ENCODE measurements at regions not wholly inside any gene's neighbourhood (a gene's known extent, or its start where the extent isn't known, plus 50 kb on each side); places are given as distances from the start of the nearest gene placed in this dataset.

DNA sequence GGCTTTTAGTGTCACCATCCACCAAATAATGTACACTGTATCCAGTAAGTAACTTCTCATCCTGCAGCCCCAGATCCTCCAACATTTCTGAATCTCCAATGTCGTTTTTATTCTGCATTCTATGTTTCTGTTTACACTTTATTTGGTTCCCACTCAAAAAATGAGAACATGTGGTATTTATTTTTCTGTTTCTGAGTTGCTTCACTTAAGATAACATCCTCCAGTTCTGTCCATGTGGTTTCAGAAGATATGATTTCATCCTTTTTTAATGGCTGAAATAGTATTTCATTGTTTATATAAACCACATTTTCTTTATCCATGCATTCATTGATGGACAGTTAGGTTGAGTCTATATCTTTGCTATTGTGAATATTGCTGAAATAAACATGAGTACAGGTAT lies 677.3 kb upstream of the FTMT start:
- ATAC-seq (no peak), DNase-seq (ENCODE audit: low read depth in 1 of 2, low spot score in 1 of 2) (no peak), FAIRE-seq (no peak)
- no peak overlapping the region for H3K4me3 ChIP-seq
- H3K4me1 ChIP-seq = no peaks in the 10 kb centered on the region
- no peak overlapping the region for H3K4me2 ChIP-seq
- TF ChIP-seq CHD2 (IDR thresholded peaks at IDR 0.05; ENCODE audit: low read length, partially characterized antibody) = no peak
- no peak for TF ChIP-seq JUNB (IDR thresholded peaks at IDR 0.05)
- TF ChIP-seq, protein P1, sequence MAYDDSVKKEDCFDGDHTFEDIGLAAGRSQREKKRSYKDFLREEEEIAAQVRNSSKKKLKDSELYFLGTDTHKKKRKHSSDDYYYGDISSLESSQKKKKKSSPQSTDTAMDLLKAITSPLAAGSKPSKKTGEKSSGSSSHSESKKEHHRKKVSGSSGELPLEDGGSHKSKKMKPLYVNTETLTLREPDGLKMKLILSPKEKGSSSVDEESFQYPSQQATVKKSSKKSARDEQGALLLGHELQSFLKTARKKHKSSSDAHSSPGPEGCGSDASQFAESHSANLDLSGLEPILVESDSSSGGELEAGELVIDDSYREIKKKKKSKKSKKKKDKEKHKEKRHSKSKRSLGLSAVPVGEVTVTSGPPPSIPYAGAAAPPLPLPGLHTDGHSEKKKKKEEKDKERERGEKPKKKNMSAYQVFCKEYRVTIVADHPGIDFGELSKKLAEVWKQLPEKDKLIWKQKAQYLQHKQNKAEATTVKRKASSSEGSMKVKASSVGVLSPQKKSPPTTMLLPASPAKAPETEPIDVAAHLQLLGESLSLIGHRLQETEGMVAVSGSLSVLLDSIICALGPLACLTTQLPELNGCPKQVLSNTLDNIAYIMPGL (CRISPR knock-in tag; IDR thresholded peaks at IDR 0.05; ENCODE audit: borderline replicate concordance) = no peak
- TF ChIP-seq, protein P2, sequence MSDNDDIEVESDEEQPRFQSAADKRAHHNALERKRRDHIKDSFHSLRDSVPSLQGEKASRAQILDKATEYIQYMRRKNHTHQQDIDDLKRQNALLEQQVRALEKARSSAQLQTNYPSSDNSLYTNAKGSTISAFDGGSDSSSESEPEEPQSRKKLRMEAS (IDR thresholded peaks at IDR 0.05) = no peak
- TF ChIP-seq TP53 (CRISPR knock-in tag; IDR thresholded peaks at IDR 0.05) = no peak
- no peak for TF ChIP-seq FOSB (CRISPR knock-in tag; IDR thresholded peaks at IDR 0.05)
- TF ChIP-seq, protein P3, sequence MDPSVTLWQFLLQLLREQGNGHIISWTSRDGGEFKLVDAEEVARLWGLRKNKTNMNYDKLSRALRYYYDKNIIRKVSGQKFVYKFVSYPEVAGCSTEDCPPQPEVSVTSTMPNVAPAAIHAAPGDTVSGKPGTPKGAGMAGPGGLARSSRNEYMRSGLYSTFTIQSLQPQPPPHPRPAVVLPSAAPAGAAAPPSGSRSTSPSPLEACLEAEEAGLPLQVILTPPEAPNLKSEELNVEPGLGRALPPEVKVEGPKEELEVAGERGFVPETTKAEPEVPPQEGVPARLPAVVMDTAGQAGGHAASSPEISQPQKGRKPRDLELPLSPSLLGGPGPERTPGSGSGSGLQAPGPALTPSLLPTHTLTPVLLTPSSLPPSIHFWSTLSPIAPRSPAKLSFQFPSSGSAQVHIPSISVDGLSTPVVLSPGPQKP (IDR thresholded peaks at IDR 0.05; ENCODE audit: low read depth, low read length) = no peak
- no peak for TF ChIP-seq ZNF302 (CRISPR knock-in tag; IDR thresholded peaks at IDR 0.05)
- no peak for TF ChIP-seq ZC3H11A (IDR thresholded peaks at IDR 0.05)
- no peak for TF ChIP-seq MYC (IDR thresholded peaks at IDR 0.05; ENCODE audit: borderline replicate concordance, low read length)
- TF ChIP-seq CEBPB (IDR thresholded peaks at IDR 0.05) = no peak
- no peak for TF ChIP-seq NFE2L2 (conservative IDR thresholded peaks at IDR 0.05; ENCODE audit: low read length)
- no peak for TF ChIP-seq CHD4 (IDR thresholded peaks at IDR 0.05; ENCODE audit: borderline replicate concordance)
- no peak for TF ChIP-seq MAZ (IDR thresholded peaks at IDR 0.05; ENCODE audit: borderline replicate concordance, low read depth, low read length)
- no peaks in the 10 kb centered on the region for H3K9me3 ChIP-seq
- POLR2A ChIA-PET = no interaction called here
- CTCF ChIA-PET = no interaction called here
- WGBS (ENCODE audit: missing lambda C conversion rate) = 7% methylated on average over 1 of the region's 1 CpG
- H3K27ac ChIP-seq = no peak overlapping the region

- FAIRE-seq (no peak), ATAC-seq (no peak), DNase-seq (ENCODE audit: low read depth in 1 of 2, low spot score in 1 of 2) (no peak)
- no peaks in the 10 kb centered on the region for H3K4me1 ChIP-seq
- H3K4me3 ChIP-seq = no peak overlapping the region
- H3K27ac ChIP-seq = no peak overlapping the region
- WGBS (ENCODE audit: missing lambda C conversion rate) = 82% methylated on average over 3 of the region's 3 CpGs
- no peak for TF ChIP-seq HOXB13 (CRISPR knock-in tag; IDR thresholded peaks at IDR 0.05; ENCODE audit: low read depth)
- ChIA-PET POLR2A (no interaction called here), CTCF (interaction anchor here (0.5 kb wide), 1 partner anchor 53 kb away, joined by 3 read pairs; no protein-coding TSS in a partner anchor)
- no peak overlapping the region for H3K4me2 ChIP-seq
- H3K9me3 ChIP-seq = no peaks in the 10 kb centered on the region
Measured at GRCh38 chr5:121175986-121176385, 675.7 kb upstream of the FTMT start.

- no peak overlapping the region for H3K4me2 ChIP-seq
- FAIRE-seq = no peak
- 47% methylated on average over 6 of the region's 6 CpGs for WGBS (ENCODE audit: missing lambda C conversion rate)
- no peak overlapping the region for H3K4me3 ChIP-seq
- H3K27ac ChIP-seq = no peak overlapping the region
- TF ChIP-seq MYC (IDR thresholded peaks at IDR 0.05; ENCODE audit: borderline replicate concordance, low read length) = no peak
- TF ChIP-seq, protein P4, sequence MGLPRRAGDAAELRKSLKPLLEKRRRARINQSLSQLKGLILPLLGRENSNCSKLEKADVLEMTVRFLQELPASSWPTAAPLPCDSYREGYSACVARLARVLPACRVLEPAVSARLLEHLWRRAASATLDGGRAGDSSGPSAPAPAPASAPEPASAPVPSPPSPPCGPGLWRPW (IDR thresholded peaks at IDR 0.05) = no peak
- TF ChIP-seq, protein P5, sequence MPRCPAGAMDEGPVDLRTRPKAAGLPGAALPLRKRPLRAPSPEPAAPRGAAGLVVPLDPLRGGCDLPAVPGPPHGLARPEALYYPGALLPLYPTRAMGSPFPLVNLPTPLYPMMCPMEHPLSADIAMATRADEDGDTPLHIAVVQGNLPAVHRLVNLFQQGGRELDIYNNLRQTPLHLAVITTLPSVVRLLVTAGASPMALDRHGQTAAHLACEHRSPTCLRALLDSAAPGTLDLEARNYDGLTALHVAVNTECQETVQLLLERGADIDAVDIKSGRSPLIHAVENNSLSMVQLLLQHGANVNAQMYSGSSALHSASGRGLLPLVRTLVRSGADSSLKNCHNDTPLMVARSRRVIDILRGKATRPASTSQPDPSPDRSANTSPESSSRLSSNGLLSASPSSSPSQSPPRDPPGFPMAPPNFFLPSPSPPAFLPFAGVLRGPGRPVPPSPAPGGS (IDR thresholded peaks at IDR 0.05) = no peak
- no peak for TF ChIP-seq CHD4 (IDR thresholded peaks at IDR 0.05; ENCODE audit: borderline replicate concordance)
- TF ChIP-seq FOSB (CRISPR knock-in tag; IDR thresholded peaks at IDR 0.05) = no peak
- no peak for TF ChIP-seq KDM1A (IDR thresholded peaks at IDR 0.05; ENCODE audit: low read depth)
- TF ChIP-seq RCOR1 (IDR thresholded peaks at IDR 0.05; ENCODE audit: low read depth, low read length) = no peak
- TF ChIP-seq, protein P1 (CRISPR knock-in tag; IDR thresholded peaks at IDR 0.05; ENCODE audit: borderline replicate concordance) = no peak
- TF ChIP-seq USF2 (IDR thresholded peaks at IDR 0.05) = no peak
- TF ChIP-seq NR3C1 (IDR thresholded peaks at IDR 0.05) = no peak
- no peak for TF ChIP-seq MAZ (IDR thresholded peaks at IDR 0.05; ENCODE audit: borderline replicate concordance, low read depth, low read length)
- no peak for TF ChIP-seq HOXB13 (CRISPR knock-in tag; IDR thresholded peaks at IDR 0.05; ENCODE audit: low read depth)
- TF ChIP-seq RNF2 (IDR thresholded peaks at IDR 0.05; ENCODE audit: borderline replicate concordance, low read depth) = no peak
- TF ChIP-seq NPAS2 (CRISPR knock-in tag; IDR thresholded peaks at IDR 0.05; ENCODE audit: borderline replicate concordance) = no peak
- TF ChIP-seq KDM5A (IDR thresholded peaks at IDR 0.05) = no peak
- TF ChIP-seq CBX2 (IDR thresholded peaks at IDR 0.05; ENCODE audit: borderline replicate concordance, low read depth) = no peak
- TF ChIP-seq ZC3H11A (IDR thresholded peaks at IDR 0.05) = no peak
- TF ChIP-seq ZNF302 (CRISPR knock-in tag; IDR thresholded peaks at IDR 0.05) = no peak
- H3K9me3 ChIP-seq = no peaks in the 10 kb centered on the region
- ATAC-seq = no peak
- CTCF ChIA-PET = no interaction called here
- H3K4me1 ChIP-seq = no peaks in the 10 kb centered on the region
- POLR2A ChIA-PET = no interaction called here
- DNase-seq (ENCODE audit: low read depth in 1 of 2, low spot score in 1 of 2) = no peak
Measured at GRCh38 chr5:121182788-121183490, 668.7 kb upstream of the FTMT start.
